ENCODE measurements at regions not wholly inside any gene's neighbourhood (a gene's known extent, or its start where the extent isn't known, plus 50 kb on each side); places are given as distances from the start of the nearest gene placed in this dataset.

DNA sequence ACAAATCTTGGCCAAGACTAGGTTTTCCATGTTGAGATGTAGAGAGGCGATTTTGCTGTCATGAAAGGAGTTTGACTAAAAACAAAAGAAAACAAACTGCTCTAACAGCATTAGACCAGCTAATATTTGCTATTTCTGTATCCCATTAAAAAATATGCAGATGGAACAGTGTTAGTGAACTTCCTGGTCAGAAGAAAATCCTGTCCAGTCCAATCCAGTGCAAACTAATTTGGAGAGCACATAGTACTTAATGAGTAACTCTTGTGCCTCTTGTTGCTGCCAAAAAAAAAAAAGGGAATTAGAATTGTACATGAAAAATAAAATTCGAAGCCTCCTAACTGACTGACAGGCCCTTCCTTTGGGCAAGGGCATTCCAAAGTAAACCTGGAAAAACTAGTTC is 298.8 kb downstream of the ETNK1 start:
- TF ChIP-seq, protein P1, sequence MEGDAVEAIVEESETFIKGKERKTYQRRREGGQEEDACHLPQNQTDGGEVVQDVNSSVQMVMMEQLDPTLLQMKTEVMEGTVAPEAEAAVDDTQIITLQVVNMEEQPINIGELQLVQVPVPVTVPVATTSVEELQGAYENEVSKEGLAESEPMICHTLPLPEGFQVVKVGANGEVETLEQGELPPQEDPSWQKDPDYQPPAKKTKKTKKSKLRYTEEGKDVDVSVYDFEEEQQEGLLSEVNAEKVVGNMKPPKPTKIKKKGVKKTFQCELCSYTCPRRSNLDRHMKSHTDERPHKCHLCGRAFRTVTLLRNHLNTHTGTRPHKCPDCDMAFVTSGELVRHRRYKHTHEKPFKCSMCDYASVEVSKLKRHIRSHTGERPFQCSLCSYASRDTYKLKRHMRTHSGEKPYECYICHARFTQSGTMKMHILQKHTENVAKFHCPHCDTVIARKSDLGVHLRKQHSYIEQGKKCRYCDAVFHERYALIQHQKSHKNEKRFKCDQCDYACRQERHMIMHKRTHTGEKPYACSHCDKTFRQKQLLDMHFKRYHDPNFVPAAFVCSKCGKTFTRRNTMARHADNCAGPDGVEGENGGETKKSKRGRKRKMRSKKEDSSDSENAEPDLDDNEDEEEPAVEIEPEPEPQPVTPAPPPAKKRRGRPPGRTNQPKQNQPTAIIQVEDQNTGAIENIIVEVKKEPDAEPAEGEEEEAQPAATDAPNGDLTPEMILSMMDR (IDR thresholded peaks at IDR 0.05), result no peak
- no peak for TF ChIP-seq POLR2A (IDR thresholded peaks at IDR 0.05)

All from breast epithelium (tissue), 3 donors.